HL-60 (cell line): ENCODE measurements at regions not wholly inside any gene's neighbourhood (a gene's known extent, or its start where the extent isn't known, plus 50 kb on each side); places are given as distances from the start of the nearest gene placed in this dataset.

Experiments
- POLR2AphosphoS5 ChIP-seq: IDR thresholded peaks from 2 replicates; pipeline ENCODE4 v1.6.1; 2012; ENCODE audit warnings: low read depth
- TF ChIP-seq, protein P1 (sequence below): IDR thresholded peaks from one replicate; pipeline ENCODE4 v1.5.1; 2011; ENCODE audit warnings: low read length, control low read depth, inconsistent platforms; ENCODE audit not compliant: insufficient read depth

DNA sequence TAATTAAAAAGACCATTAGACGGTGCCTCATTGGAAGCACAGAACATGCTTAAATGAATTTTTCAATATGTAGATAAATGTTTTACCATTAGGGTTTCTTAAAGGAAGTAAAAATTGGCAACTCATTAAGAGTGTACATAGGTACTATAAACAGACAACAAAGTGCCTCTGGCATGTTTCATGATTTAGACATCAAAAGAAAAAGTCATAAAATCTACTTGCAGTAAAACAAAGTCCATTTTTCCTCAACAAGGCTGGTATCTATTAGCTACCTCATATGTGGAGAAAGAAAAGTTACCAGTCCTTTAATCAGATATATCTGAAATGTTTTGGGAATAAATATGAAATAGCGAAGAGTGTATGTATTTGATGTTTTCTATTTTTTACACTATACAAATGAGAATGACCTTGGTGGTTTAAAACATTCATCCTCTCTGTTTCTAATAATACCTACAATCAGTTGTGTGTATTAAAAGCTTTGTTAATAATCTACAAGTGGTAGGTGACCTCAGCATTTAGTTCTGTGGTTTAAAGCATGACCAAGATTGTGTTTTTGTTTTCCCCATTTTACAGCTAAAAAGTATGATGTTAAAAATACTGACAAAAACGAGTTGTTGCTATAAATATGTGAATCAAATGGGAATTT lies 87.5 kb downstream of the HDGFL1 start:
- TF ChIP-seq POLR2AphosphoS5, result no peak
- TF ChIP-seq, protein P1, sequence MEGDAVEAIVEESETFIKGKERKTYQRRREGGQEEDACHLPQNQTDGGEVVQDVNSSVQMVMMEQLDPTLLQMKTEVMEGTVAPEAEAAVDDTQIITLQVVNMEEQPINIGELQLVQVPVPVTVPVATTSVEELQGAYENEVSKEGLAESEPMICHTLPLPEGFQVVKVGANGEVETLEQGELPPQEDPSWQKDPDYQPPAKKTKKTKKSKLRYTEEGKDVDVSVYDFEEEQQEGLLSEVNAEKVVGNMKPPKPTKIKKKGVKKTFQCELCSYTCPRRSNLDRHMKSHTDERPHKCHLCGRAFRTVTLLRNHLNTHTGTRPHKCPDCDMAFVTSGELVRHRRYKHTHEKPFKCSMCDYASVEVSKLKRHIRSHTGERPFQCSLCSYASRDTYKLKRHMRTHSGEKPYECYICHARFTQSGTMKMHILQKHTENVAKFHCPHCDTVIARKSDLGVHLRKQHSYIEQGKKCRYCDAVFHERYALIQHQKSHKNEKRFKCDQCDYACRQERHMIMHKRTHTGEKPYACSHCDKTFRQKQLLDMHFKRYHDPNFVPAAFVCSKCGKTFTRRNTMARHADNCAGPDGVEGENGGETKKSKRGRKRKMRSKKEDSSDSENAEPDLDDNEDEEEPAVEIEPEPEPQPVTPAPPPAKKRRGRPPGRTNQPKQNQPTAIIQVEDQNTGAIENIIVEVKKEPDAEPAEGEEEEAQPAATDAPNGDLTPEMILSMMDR, result no peak
